Kidney tubule cell (primary cell): ENCODE measurements at regions not wholly inside any gene's neighbourhood (a gene's known extent, or its start where the extent isn't known, plus 50 kb on each side); places are given as distances from the start of the nearest gene placed in this dataset.
A peak's percentile ranks its signal among the peaks of the same experiment; 100 is the strongest.
"Not testable (repeated sequence)": the region's sequence is repeated elsewhere in the genome, so short reads cannot be mapped to it uniquely, and the experiment has no call there.

Experiments used
- DNase-seq: peaks from one replicate; pipeline ENCODE4 v3.0.0-alpha.2; 2018; ENCODE audit warnings: low spot score

GRCh38 chr17:71869841-71870545 lies 250.8 kb upstream of the SOX9 start:
- no peak for DNase-seq

- no peak for DNase-seq
These were observed 250.3 kb upstream of the SOX9 start for GRCh38 chr17:71870546-71870862.

DNA sequence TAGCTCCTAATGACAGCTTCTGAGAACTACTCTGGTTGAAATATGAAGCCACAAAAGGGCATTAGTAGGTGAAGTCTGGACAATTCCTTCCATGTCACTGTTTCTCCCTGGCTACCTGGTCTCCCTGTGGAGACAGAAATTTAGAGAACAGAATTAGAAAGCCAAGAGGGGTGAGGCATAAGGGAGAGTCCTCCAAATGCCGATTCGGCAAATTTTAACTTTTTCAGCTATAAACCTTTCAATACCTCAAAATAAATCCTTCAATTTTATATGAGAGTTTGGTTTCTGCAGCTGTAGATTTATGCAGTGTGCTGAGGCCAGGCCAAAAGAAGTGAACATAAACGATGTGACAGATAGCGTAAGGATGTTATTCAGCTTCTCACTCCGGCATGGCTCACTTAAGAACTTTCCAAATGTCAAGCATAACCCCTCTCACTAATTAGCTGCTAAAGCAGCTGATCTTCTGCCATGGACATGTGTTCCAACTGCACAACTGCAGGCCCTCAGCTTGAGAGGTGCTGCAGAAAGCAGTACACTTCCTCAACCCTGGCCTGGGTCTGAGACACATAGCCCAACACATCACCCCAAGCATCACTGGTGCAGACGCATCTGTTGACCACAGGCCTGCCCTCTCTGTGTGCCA lies 247.9 kb upstream of the SOX9 start:
- DNase-seq = no peak

- DNase-seq = not testable (repeated sequence)
These were observed 246.0 kb upstream of the SOX9 start for GRCh38 chr17:71874773-71875172.

DNA sequence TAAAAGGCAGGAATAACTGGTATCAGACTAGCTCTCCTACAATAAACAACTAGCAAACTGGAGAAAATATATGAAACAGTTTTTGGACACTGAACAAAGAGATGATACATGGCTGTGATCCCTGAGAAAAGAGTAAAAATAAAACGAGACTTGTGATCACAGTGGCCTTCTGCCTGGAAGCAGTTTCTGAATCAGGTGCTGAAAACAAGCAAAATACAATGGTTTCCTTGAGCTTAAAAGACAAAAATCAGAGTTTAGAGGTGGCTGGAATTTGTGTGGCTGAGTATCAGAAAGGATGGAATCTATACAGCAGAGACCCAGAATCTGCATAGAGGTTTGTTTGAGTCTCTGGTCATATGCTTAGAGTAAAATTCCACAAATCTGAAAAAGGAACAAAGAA lies 242.5 kb upstream of the SOX9 start:
- DNase-seq = no peak

- no peak for DNase-seq
These were observed 241.8 kb upstream of the SOX9 start for GRCh38 chr17:71878998-71879397.

- no peak for DNase-seq
These were observed 239.8 kb upstream of the SOX9 start for GRCh38 chr17:71881041-71881440.

- no peak for DNase-seq
These were observed 239.2 kb upstream of the SOX9 start for GRCh38 chr17:71881581-71881980.

GRCh38 chr17:71883258-71883657 lies 237.6 kb upstream of the SOX9 start:
- no peak for DNase-seq

GRCh38 chr17:71883845-71884244 lies 237.0 kb upstream of the SOX9 start:
- DNase-seq = no peak

DNA sequence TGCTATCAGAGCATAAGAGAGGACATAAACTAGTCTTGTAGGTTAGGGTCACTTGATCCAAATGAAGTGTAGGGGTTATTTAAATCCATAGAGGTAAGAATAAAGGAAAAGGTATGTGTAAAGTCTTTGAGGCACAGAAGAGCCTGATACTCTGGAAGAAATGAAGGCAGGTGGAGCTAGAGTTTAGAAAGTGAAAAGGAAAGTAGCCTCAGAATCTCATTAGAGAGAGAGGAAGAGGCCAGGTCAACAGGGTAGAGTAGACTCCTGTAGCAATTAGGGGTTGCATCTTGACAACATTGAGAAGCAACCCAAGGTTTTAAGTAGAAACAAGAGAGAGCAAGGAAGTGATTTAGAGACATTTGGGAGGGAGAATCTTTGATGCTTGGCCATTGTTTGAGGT lies 235.2 kb upstream of the SOX9 start:
- no peak for DNase-seq

DNA sequence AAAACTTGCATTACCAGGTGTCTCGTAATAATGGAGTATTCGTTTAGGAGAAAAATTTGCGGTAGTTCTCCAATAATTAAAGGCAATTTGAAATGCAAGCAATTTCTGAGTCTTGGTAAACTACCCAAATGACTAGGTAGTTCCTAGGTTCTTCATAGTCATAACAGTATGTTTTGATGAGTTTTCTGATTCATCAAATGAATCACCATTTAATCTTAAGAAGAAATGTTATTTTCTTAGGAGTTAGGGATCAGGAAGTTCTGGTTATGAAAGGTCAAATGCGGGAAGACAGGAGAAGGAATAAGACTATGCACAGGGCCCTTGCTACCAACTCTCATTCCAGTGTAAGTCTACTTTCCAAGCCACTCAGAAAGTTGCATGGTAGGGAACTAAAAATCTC lies 221.5 kb upstream of the SOX9 start:
- peak; percentile 56 for DNase-seq

GRCh38 chr17:71900621-71901229 lies 220.1 kb upstream of the SOX9 start:
- DNase-seq = peak; percentile 92

- peak; percentile 21 for DNase-seq
These were observed 217.8 kb upstream of the SOX9 start for GRCh38 chr17:71902894-71903506.

- DNase-seq = no peak
These were observed 215.3 kb upstream of the SOX9 start for GRCh38 chr17:71905376-71906031.

GRCh38 chr17:71909155-71909554 lies 211.7 kb upstream of the SOX9 start:
- DNase-seq = no peak

GRCh38 chr17:71910002-71910401 lies 210.8 kb upstream of the SOX9 start:
- DNase-seq = no peak

GRCh38 chr17:71914042-71914441 lies 206.8 kb upstream of the SOX9 start:
- DNase-seq = no peak

GRCh38 chr17:71914812-71915211 lies 206.0 kb upstream of the SOX9 start:
- no peak for DNase-seq

GRCh38 chr17:71917715-71918114 lies 203.1 kb upstream of the SOX9 start:
- no peak for DNase-seq

DNA sequence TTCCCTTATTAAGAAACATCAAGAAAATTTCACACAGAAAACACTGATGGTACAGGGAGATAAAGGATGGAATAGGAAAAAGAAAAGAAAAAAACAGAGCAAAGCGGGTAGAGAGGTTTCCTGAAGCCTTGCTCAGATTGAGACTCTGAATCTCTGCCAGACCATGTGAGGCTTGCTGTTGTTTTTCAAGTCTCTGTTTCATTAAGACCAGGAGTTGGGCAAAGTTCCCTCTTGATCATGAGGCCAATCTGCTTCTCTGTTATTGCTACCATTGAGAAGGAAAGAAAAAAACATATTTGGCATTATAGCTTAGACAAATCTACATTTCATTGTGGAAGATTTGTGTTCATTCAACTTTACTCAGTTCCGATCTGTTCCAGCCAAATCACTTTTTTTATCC lies 201.6 kb upstream of the SOX9 start:
- DNase-seq = no peak

DNA sequence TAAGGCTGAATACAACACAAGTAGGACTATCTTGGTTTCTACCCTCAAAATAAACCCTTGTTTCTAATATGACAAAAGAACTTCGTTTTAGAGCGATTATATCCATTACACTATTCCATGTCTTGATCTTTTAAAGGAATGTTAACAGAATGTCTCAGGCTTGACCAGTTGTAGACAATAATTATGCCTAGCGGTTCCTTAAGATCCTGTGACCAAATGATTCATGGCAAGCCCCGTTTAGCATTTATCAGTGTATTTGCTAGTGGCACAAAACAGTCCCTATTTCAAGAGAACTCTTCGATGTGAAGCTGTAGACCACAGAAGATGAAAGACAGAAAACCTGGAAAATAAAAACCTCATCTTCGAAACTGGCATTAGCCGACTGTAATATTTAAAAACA lies 200.9 kb upstream of the SOX9 start:
- no peak for DNase-seq

DNA sequence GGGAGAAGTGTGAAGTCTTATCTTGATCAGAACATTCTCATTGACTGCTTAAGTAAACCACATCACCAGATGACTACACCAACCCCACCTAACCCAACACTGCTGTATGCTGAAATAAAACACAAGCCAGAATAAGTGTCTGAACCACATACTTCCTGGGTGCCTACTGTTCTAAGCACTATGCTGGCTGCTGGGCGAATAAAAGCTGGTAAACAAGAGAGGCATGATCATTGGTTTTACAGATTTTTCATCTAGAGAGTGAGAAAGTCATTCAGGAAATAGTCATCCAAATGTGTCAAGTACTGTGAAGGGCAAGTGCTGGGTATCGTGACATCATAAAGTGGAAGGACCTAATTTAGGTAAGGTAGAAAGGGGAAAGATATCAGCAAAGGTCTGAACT lies 199.0 kb upstream of the SOX9 start:
- DNase-seq = peak; percentile 58
